Calu3 (cell line): ENCODE measurements at regions not wholly inside any gene's neighbourhood (a gene's known extent, or its start where the extent isn't known, plus 50 kb on each side); places are given as distances from the start of the nearest gene placed in this dataset.

Experiments
- BruUV-seq: library from RNA; stranded (reverse); fragments of 400-500 nt; replicated peaks from 2 replicates; lab custom pipeline; 2021; lab: Mats Ljungman, UMichigan
- CTCF ChIA-PET: fragments of 300-600 bp; sonication (Branson Sonifier 250); formaldehyde crosslinking; loops from one replicate; lab custom pipeline; 2022; ENCODE audit warnings: antibody characterized with exemption; lab: Charles Lee
- DNase-seq: peaks from one replicate; pipeline ENCODE4 v3.0.0; 2022
- H3K27ac Mint-ChIP-seq: one replicate; pipeline ENCODE4 v1.8.0; 2022; ENCODE audit warnings: mixed read lengths; ENCODE audit not compliant: unreplicated experiment
- H3K27me3 Mint-ChIP-seq: one replicate; pipeline ENCODE4 v1.8.0; 2022; ENCODE audit warnings: mixed read lengths; ENCODE audit not compliant: unreplicated experiment
- H3K36me3 Mint-ChIP-seq: one replicate; pipeline ENCODE4 v1.8.0; 2022; ENCODE audit warnings: mild to moderate bottlenecking, moderate library complexity, mixed read lengths; ENCODE audit not compliant: insufficient read depth, unreplicated experiment
- H3K4me1 Mint-ChIP-seq: one replicate; pipeline ENCODE4 v1.8.0; 2022; ENCODE audit warnings: mild to moderate bottlenecking, low read depth, mixed read lengths; ENCODE audit not compliant: unreplicated experiment
- H3K4me3 Mint-ChIP-seq: one replicate; pipeline ENCODE4 v1.8.0; 2022; ENCODE audit warnings: mild to moderate bottlenecking, low read depth, moderate library complexity, mixed read lengths; ENCODE audit not compliant: unreplicated experiment
- H3K9me3 Mint-ChIP-seq: one replicate; pipeline ENCODE4 v1.8.0; 2022; ENCODE audit warnings: low read depth, mixed read lengths; ENCODE audit not compliant: unreplicated experiment
- CTCF ChIP-seq: fragments of 200-600 bp; IDR thresholded peaks from one replicate; pipeline ENCODE4 v1.8.0; 2022; ENCODE audit warnings: antibody characterized with exemption; ENCODE audit not compliant: unreplicated experiment
- intact Hi-C: fragments of 100-400 bp; cut with micrococcal nuclease; formaldehyde crosslinking; loops from one replicate; pipeline ENCODE4 v1.10.0; 2022; ENCODE audit not compliant: unreplicated experiment

DNA sequence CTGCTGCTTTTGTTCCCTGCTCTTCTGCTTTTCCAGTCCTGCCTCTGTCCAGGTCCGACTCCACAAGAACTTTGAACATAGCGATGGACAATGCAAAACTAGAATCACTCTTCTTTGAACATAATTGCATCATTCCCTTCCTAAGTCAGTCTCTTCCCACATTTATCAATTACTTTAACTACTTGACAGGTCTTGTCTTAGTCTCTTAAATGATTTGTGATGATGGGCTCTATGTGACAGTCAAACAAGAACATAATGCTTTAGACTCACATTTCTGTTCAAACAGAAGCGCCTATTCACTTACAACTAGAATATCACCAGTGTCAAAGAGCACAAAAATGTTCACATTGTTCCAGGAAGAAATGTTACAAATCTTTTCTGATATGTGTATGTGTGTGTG is 278.1 kb downstream of the SH3GL2 start:
- intact Hi-C loops = no loop called here
- no peaks in the 10 kb centered on the region for H3K36me3 Mint-ChIP-seq
- CTCF ChIA-PET = no interaction called here

GRCh38 chr9:17859228-17859627 is 280.4 kb downstream of the SH3GL2 start:
- intact Hi-C loops = no loop called here
- TF ChIP-seq CTCF = no peak
- Mint-ChIP-seq H3K36me3 (no peaks in the 10 kb centered on the region), H3K27me3 (no peaks in the 10 kb centered on the region), H3K4me1 (no peaks in the 10 kb centered on the region), H3K4me3 (no peak overlapping the region), H3K9me3 (no peaks in the 10 kb centered on the region), H3K27ac (no peak overlapping the region)
- DNase-seq = no peak
- CTCF ChIA-PET = no interaction called here
- BruUV-seq = no TSS peak

More for the DNA sequence above, 278.1 kb downstream of the SH3GL2 start:
- H3K27me3 Mint-ChIP-seq = no peaks in the 10 kb centered on the region
- BruUV-seq = no TSS peak
- no peak for TF ChIP-seq CTCF
- H3K9me3 Mint-ChIP-seq = no peaks in the 10 kb centered on the region
- no peaks in the 10 kb centered on the region for H3K4me1 Mint-ChIP-seq
- H3K27ac Mint-ChIP-seq = no peak overlapping the region
- no peak overlapping the region for H3K4me3 Mint-ChIP-seq
- no peak for DNase-seq

GRCh38 chr9:17859987-17860386 is 281.1 kb downstream of the SH3GL2 start:
- Mint-ChIP-seq H3K27me3 (no peaks in the 10 kb centered on the region), H3K27ac (no peak overlapping the region), H3K4me1 (no peaks in the 10 kb centered on the region), H3K9me3 (no peaks in the 10 kb centered on the region), H3K36me3 (no peaks in the 10 kb centered on the region), H3K4me3 (no peak overlapping the region)
- no peak for TF ChIP-seq CTCF
- no TSS peak for BruUV-seq
- intact Hi-C loops = no loop called here
- no peak for DNase-seq
- CTCF ChIA-PET = no interaction called here

GRCh38 chr9:17862101-17862500 is 283.2 kb downstream of the SH3GL2 start:
- no peak overlapping the region for H3K27ac Mint-ChIP-seq
- CTCF ChIA-PET = no interaction called here
- H3K4me1 Mint-ChIP-seq = no peaks in the 10 kb centered on the region
- no peaks in the 10 kb centered on the region for H3K36me3 Mint-ChIP-seq
- no peak overlapping the region for H3K4me3 Mint-ChIP-seq
- no peaks in the 10 kb centered on the region for H3K9me3 Mint-ChIP-seq
- DNase-seq = no peak
- intact Hi-C loops = no loop called here
- TF ChIP-seq CTCF = no peak
- BruUV-seq = no TSS peak
- no peaks in the 10 kb centered on the region for H3K27me3 Mint-ChIP-seq
